CD14-positive monocyte (primary cell): ENCODE measurements at regions not wholly inside any gene's neighbourhood (a gene's known extent, or its start where the extent isn't known, plus 50 kb on each side); places are given as distances from the start of the nearest gene placed in this dataset.

Experiments used
- DNase-seq, 3 donors: peaks; one replicate each; pipeline ENCODE4 v3.0.0-alpha.2; 2011 to 2022
- H2AFZ ChIP-seq: 2 replicates; pipeline ENCODE4 v1.6.0; 2012; ENCODE audit warnings: mild to moderate bottlenecking, low read depth, low read length, inconsistent platforms; ENCODE audit not compliant: insufficient read depth, poor library complexity, severe bottlenecking
- H3K27ac ChIP-seq, 2 donors: 1 replicate in 1 of 2; 2 replicates in 1 of 2; pipeline ENCODE4 v1.5.1; 2012 to 2013; ENCODE audit warnings: low read length in 2 of 2, control low read depth in 1 of 2, inconsistent platforms in 1 of 2, low read depth in 1 of 2, mild to moderate bottlenecking in 1 of 2
- H3K27me3 ChIP-seq, 2 donors: one replicate each; pipeline versions ENCODE4 v1.6.0 to v1.6.1; 2011 to 2013; ENCODE audit warnings: low read length in 2 of 2; ENCODE audit not compliant: control insufficient read depth in 2 of 2, insufficient read depth in 2 of 2
- H3K36me3 ChIP-seq, 2 donors: replicated peaks in 1 of 2; 1 replicate in 1 of 2; 2 replicates in 1 of 2; pipeline versions ENCODE4 v1.5.1 to v1.6.1; 2012 to 2013; ENCODE audit warnings: low read length in 2 of 2, control low read depth in 1 of 2, inconsistent platforms in 1 of 2, mild to moderate bottlenecking in 1 of 2; ENCODE audit not compliant: insufficient read depth in 2 of 2, control insufficient read depth in 1 of 2
- H3K4me1 ChIP-seq, 2 donors: 1 replicate in 1 of 2; 2 replicates in 1 of 2; pipeline versions ENCODE4 v1.5.1 to v1.6.1; 2012 to 2013; ENCODE audit warnings: low read length in 2 of 2, control low read depth in 1 of 2, inconsistent platforms in 1 of 2, mild to moderate bottlenecking in 1 of 2, moderate library complexity in 1 of 2; ENCODE audit not compliant: insufficient read depth in 2 of 2, control insufficient read depth in 1 of 2
- H3K4me2 ChIP-seq: replicated peaks from 2 replicates; pipeline ENCODE3; 2012; ENCODE audit warnings: low read length, moderate library complexity, mild to moderate bottlenecking; ENCODE audit not compliant: poor library complexity, severe bottlenecking; ENCODE audit errors: extremely low read depth
- H3K4me3 ChIP-seq, 3 experiments: fragments of 200-600 bp in 1 of 3; sonication (generic) in 1 of 3; replicated peaks in 1 of 3; 1 replicate in 2 of 3; 2 replicates in 1 of 3; pipeline ENCODE4 v1.5.1; 2011 to 2013; ENCODE audit warnings: low read length in 3 of 3, mild to moderate bottlenecking in 3 of 3, control low read depth in 2 of 3, low read depth in 2 of 3, inconsistent platforms in 1 of 3, moderate library complexity in 1 of 3
- H3K79me2 ChIP-seq: 2 replicates; pipeline ENCODE4 v1.6.0; 2012; ENCODE audit warnings: mild to moderate bottlenecking, control low read depth, inconsistent platforms, low read length, moderate library complexity; ENCODE audit not compliant: insufficient read depth
- H3K9ac ChIP-seq: 2 replicates; pipeline ENCODE4 v1.6.0; 2017; ENCODE audit warnings: low read length, mild to moderate bottlenecking; ENCODE audit not compliant: insufficient read depth, poor library complexity, severe bottlenecking
- H3K9me3 ChIP-seq, 2 donors: replicated peaks in 1 of 2; 1 replicate in 1 of 2; 2 replicates in 1 of 2; pipeline versions ENCODE4 v1.5.1 to v1.6.1; 2012 to 2013; ENCODE audit warnings: low read length in 2 of 2, control low read depth in 1 of 2; ENCODE audit not compliant: control insufficient read depth in 1 of 2, insufficient read depth in 1 of 2
- H4K20me1 ChIP-seq: 2 replicates; pipeline ENCODE4 v1.6.0; 2012; ENCODE audit warnings: mild to moderate bottlenecking, low read length, control low read depth, moderate library complexity; ENCODE audit not compliant: insufficient read depth
- H3K27ac Mint-ChIP-seq, 7 donors: one replicate each; pipeline ENCODE4 v1.8.0; 2020; ENCODE audit warnings: mild to moderate bottlenecking in 7 of 7, mixed read lengths in 7 of 7, moderate library complexity in 6 of 7, inconsistent platforms in 2 of 7
- H3K27me3 Mint-ChIP-seq, 3 donors: one replicate each; pipeline ENCODE4 v1.8.0; 2021 to 2022; ENCODE audit warnings: low read depth in 3 of 3, mild to moderate bottlenecking in 3 of 3, mixed read lengths in 3 of 3, moderate library complexity in 3 of 3, inconsistent platforms in 1 of 3
- H3K36me3 Mint-ChIP-seq, 2 donors: one replicate each; pipeline ENCODE4 v1.8.0; 2020; ENCODE audit warnings: mixed read lengths in 2 of 2, inconsistent platforms in 1 of 2, mild to moderate bottlenecking in 1 of 2
- H3K4me1 Mint-ChIP-seq: one replicate; pipeline ENCODE4 v1.8.0; 2020; ENCODE audit warnings: mild to moderate bottlenecking, mixed read lengths
- H3K4me3 Mint-ChIP-seq, 2 donors: one replicate each; pipeline ENCODE4 v1.8.0; 2020; ENCODE audit warnings: mild to moderate bottlenecking in 2 of 2, mixed read lengths in 2 of 2, moderate library complexity in 1 of 2
- H3K9me3 Mint-ChIP-seq, 7 donors: one replicate each; pipeline ENCODE4 v1.8.0; 2020 to 2022; ENCODE audit warnings: mixed read lengths in 7 of 7, mild to moderate bottlenecking in 6 of 7, moderate library complexity in 6 of 7, inconsistent platforms in 2 of 7
- CTCF ChIP-seq: fragments of 200-600 bp; IDR thresholded peaks from one replicate; pipeline ENCODE4 v1.8.0; 2022; ENCODE audit warnings: antibody characterized with exemption, mild to moderate bottlenecking
- WGBS: methylation state at CpG from one replicate; pipeline ENCODE4 v1.1.5; 2013; ENCODE audit warnings: missing lambda C conversion rate; ENCODE audit not compliant: insufficient coverage; 5-methylcytosine and 5-hydroxymethylcytosine counted together
- intact Hi-C, 2 donors: fragments of 100-400 bp; cut with micrococcal nuclease; formaldehyde crosslinking; loops; one replicate each; pipeline versions ENCODE4 v1.15.0 to v1.15.1; 2023

DNA sequence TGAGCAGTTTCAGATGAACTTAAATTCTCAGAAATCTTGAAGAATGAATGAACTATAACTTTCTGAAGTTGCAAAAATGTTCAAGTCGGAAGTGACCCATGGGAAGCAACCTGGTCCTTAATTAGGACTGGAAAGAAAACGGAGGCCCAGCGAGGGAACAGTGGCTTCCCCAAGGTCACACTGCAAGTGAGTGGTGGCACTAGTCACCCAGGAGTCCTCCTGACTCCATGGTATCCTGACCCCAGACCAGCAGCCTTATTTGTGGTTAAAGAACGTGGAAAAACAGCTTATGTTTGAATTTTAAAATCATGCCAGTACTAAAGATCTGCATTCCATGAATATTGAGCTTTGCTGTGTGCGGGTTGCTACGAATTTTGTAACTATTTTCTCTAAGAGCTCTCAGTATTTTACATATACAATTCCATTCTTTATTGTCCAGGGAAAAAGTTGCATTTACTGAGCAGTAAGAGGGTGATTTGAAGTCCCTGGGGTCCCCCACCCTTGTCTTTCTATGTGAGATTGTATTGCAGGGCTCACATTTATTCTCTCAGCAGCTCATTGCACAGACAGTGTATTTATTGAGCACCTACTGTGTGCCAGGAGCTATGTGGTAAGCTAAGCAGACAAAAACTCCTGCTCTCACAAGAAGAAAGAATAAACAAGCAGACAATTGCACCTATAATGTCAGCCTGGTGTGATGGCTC lies 61.6 kb upstream of the ATP5PO start:
- Histone ChIP-seq H3K27me3 (no peaks in the 10 kb centered on the region), H3K79me2 (no peaks in the 10 kb centered on the region), H3K9ac (peak overlapping the region; percentile 60), H2AFZ (no peak overlapping the region), H3K9me3 (no peaks in the 10 kb centered on the region), H3K4me3 (peak overlapping the region in 1 of 3 experiments; percentile 52), H3K27ac (peak overlapping the region; percentile 59 to 92), H3K36me3 (no peaks in the 10 kb centered on the region), H3K4me2 (peak overlapping the region; percentile 56), H3K4me1 (peaks cover 49 to 67% of the 10 kb centered on the region in 2 donors), H4K20me1 (no peaks in the 10 kb centered on the region)
- no peak for DNase-seq
- TF ChIP-seq CTCF: no peak
- H3K27ac Mint-ChIP-seq: peak overlapping the region; percentile 61 to 98 (median 92)
- H3K36me3 Mint-ChIP-seq: no peaks in the 10 kb centered on the region
- peak overlapping the region; percentile 27 to 79 for H3K4me3 Mint-ChIP-seq
- 0% methylated on average over 1 of the region's 6 CpGs for WGBS
- intact Hi-C loops: loop anchor here (2.0 to 5.0 kb wide), 3 partner anchors 40 to 46 kb away; no protein-coding TSS in a partner anchor
- peaks cover 55% of the 10 kb centered on the region for H3K4me1 Mint-ChIP-seq
- peaks cover 0 to 3% (median 2%) of the 10 kb centered on the region in 3 donors for H3K27me3 Mint-ChIP-seq
- peaks cover 0 to 2% (median 0%) of the 10 kb centered on the region in 7 donors for H3K9me3 Mint-ChIP-seq

DNA sequence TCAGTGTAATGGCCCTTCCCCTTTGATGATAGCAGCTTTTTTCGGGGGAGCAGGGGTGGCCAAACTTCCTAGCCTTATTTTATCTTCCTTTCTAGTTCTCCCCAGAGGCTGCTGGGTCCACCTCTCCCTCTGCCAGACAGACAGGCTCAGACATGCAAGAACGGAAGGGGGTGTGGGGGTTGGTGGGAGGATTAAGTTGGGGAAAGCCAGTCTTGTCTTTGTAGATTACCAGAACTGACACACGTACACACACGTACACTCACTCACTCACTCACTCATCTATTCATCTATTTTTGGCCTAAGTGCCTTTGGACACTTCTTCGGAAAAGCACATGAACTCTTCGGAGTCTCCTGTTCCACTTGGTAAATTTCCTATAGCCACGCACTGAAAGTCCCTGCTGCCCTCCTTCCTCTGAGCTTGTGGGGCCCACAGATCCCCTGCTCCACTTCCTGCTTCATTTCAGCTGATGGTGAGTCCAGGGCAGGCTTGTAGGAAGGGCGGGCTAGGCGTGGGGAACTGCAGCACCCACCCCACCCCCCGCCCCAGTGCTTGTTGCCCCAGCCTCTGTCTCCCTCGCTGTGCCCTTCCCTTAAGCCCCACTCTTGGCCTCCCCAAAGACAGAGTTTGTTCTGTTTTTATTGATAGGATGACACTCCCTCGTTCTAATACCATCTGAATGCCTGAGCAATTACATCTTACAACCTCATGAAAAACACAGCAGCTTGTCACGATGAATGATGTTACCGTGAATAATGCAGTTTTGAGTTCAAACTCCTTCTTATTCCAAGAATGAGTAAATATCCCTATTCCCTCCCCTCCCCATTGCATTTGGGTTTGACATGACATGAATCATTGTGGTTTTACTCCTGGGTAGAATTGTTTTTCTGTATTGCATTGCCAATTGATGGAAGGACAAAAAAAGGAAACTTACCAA lies 60.7 kb upstream of the ATP5PO start:
- H3K27ac Mint-ChIP-seq: peak overlapping the region; percentile 87 to 98 (median 92)
- peaks cover 0 to 2% (median under 1%) of the 10 kb centered on the region in 3 donors for H3K27me3 Mint-ChIP-seq
- Histone ChIP-seq H3K79me2 (no peaks in the 10 kb centered on the region), H3K4me3 (peak overlapping the region in 1 of 3 experiments; percentile 52), H2AFZ (peak overlapping the region; percentile 19), H3K4me2 (peak overlapping the region; percentile 56), H3K9ac (peak overlapping the region; percentile 60), H4K20me1 (no peaks in the 10 kb centered on the region), H3K36me3 (no peaks in the 10 kb centered on the region), H3K27me3 (no peaks in the 10 kb centered on the region), H3K9me3 (no peaks in the 10 kb centered on the region), H3K27ac (peak overlapping the region; percentile 71 to 92), H3K4me1 (peaks cover 46 to 62% of the 10 kb centered on the region in 2 donors)
- 9% methylated on average over 3 of the region's 14 CpGs for WGBS
- H3K4me3 Mint-ChIP-seq: peak overlapping the region; percentile 49 to 79
- TF ChIP-seq CTCF: no peak
- peaks cover 52% of the 10 kb centered on the region for H3K4me1 Mint-ChIP-seq
- DNase-seq: peak; percentile 67 to 83 (median 72)
- no peaks in the 10 kb centered on the region for H3K36me3 Mint-ChIP-seq
- peaks cover 0 to 2% (median 0%) of the 10 kb centered on the region in 7 donors for H3K9me3 Mint-ChIP-seq
- intact Hi-C loops: loop anchor here (2.0 to 5.0 kb wide), 3 partner anchors 39 to 46 kb away; no protein-coding TSS in a partner anchor
